ENCODE measurements at regions not wholly inside any gene's neighbourhood (a gene's known extent, or its start where the extent isn't known, plus 50 kb on each side); places are given as distances from the start of the nearest gene placed in this dataset.

- H3K36me3 Mint-ChIP-seq (ENCODE audit: low read depth) = no peaks in the 10 kb centered on the region
- ChIA-PET POLR2A (no interaction called here), CTCF (no interaction called here)
- H3K4me3 Mint-ChIP-seq = no peak overlapping the region
- no peak for DNase-seq
- H3K27me3 Mint-ChIP-seq (ENCODE audit: low read depth) = no peaks in the 10 kb centered on the region
- no peak overlapping the region for H3K27ac Mint-ChIP-seq
- ATAC-seq = no peak
- peaks cover 5% of the 10 kb centered on the region for H3K9me3 Mint-ChIP-seq (ENCODE audit: insufficient read depth)
- no peaks in the 10 kb centered on the region for H3K4me1 Mint-ChIP-seq (ENCODE audit: low read depth)
These were observed 119.4 kb upstream of the MEOX2 start for GRCh38 chr7:15805891-15806290.

- POLR2A ChIA-PET = interaction anchor here (0.6 kb wide), 1 partner anchor 820 kb away, joined by 3 read pairs; no protein-coding TSS in a partner anchor
- DNase-seq (no peak), ATAC-seq (no peak)
- Mint-ChIP-seq H3K27ac (no peak overlapping the region), H3K4me3 (no peak overlapping the region), H3K4me1 (ENCODE audit: low read depth) (no peaks in the 10 kb centered on the region), H3K9me3 (ENCODE audit: insufficient read depth) (peaks cover 9% of the 10 kb centered on the region), H3K27me3 (ENCODE audit: low read depth) (no peaks in the 10 kb centered on the region), H3K36me3 (ENCODE audit: low read depth) (no peaks in the 10 kb centered on the region)
- CTCF ChIA-PET = no interaction called here
These were observed 115.9 kb upstream of the MEOX2 start for GRCh38 chr7:15802425-15802824.

GRCh38 chr7:15801551-15801950 lies 115.1 kb upstream of the MEOX2 start:
- H3K27me3 Mint-ChIP-seq (ENCODE audit: low read depth) = no peaks in the 10 kb centered on the region
- POLR2A ChIA-PET = interaction anchor here (0.6 kb wide), 1 partner anchor 821 kb away, joined by 3 read pairs; no protein-coding TSS in a partner anchor
- no peaks in the 10 kb centered on the region for H3K36me3 Mint-ChIP-seq (ENCODE audit: low read depth)
- H3K9me3 Mint-ChIP-seq (ENCODE audit: insufficient read depth) = peaks cover 9% of the 10 kb centered on the region
- CTCF ChIA-PET = no interaction called here
- DNase-seq = no peak
- no peak for ATAC-seq
- no peaks in the 10 kb centered on the region for H3K4me1 Mint-ChIP-seq (ENCODE audit: low read depth)
- H3K4me3 Mint-ChIP-seq = no peak overlapping the region
- no peak overlapping the region for H3K27ac Mint-ChIP-seq

- H3K27ac Mint-ChIP-seq = no peak overlapping the region
- ChIA-PET CTCF (no interaction called here), POLR2A (no interaction called here)
- H3K36me3 Mint-ChIP-seq (ENCODE audit: low read depth) = no peaks in the 10 kb centered on the region
- H3K4me3 Mint-ChIP-seq = no peak overlapping the region
- H3K27me3 Mint-ChIP-seq (ENCODE audit: low read depth) = no peaks in the 10 kb centered on the region
- ATAC-seq (no peak), DNase-seq (no peak)
- peaks cover 8% of the 10 kb centered on the region for H3K9me3 Mint-ChIP-seq (ENCODE audit: insufficient read depth)
- no peaks in the 10 kb centered on the region for H3K4me1 Mint-ChIP-seq (ENCODE audit: low read depth)
These were observed 114.6 kb upstream of the MEOX2 start for GRCh38 chr7:15801041-15801440.

- H3K9me3 Mint-ChIP-seq (ENCODE audit: insufficient read depth) = peaks cover 5% of the 10 kb centered on the region
- H3K4me1 Mint-ChIP-seq (ENCODE audit: low read depth) = no peaks in the 10 kb centered on the region
- H3K36me3 Mint-ChIP-seq (ENCODE audit: low read depth) = no peaks in the 10 kb centered on the region
- ChIA-PET CTCF (no interaction called here), POLR2A (no interaction called here)
- H3K4me3 Mint-ChIP-seq = no peak overlapping the region
- no peak for DNase-seq
- ATAC-seq = no peak
- no peak overlapping the region for H3K27ac Mint-ChIP-seq
- H3K27me3 Mint-ChIP-seq (ENCODE audit: low read depth) = no peaks in the 10 kb centered on the region
These were observed 111.6 kb upstream of the MEOX2 start for GRCh38 chr7:15798081-15798480.

GRCh38 chr7:15795393-15795792 lies 108.9 kb upstream of the MEOX2 start:
- H3K4me3 Mint-ChIP-seq = no peak overlapping the region
- no peak for ATAC-seq
- POLR2A ChIA-PET = no interaction called here

GRCh38 chr7:15794801-15795200 lies 108.3 kb upstream of the MEOX2 start:
- ATAC-seq (no peak), DNase-seq (no peak)
- Mint-ChIP-seq H3K27ac (no peak overlapping the region), H3K36me3 (ENCODE audit: low read depth) (no peaks in the 10 kb centered on the region), H3K4me1 (ENCODE audit: low read depth) (no peaks in the 10 kb centered on the region), H3K9me3 (ENCODE audit: insufficient read depth) (peaks cover 6% of the 10 kb centered on the region), H3K4me3 (no peak overlapping the region), H3K27me3 (ENCODE audit: low read depth) (no peaks in the 10 kb centered on the region)
- POLR2A ChIA-PET = no interaction called here
- CTCF ChIA-PET = no interaction called here

More at GRCh38 chr7:15795393-15795792, 108.9 kb upstream of the MEOX2 start:
- no peak overlapping the region for H3K27ac Mint-ChIP-seq
- H3K9me3 Mint-ChIP-seq (ENCODE audit: insufficient read depth) = peaks cover 8% of the 10 kb centered on the region
- CTCF ChIA-PET = no interaction called here
- no peaks in the 10 kb centered on the region for H3K4me1 Mint-ChIP-seq (ENCODE audit: low read depth)
- no peak for DNase-seq
- H3K36me3 Mint-ChIP-seq (ENCODE audit: low read depth) = no peaks in the 10 kb centered on the region
- no peaks in the 10 kb centered on the region for H3K27me3 Mint-ChIP-seq (ENCODE audit: low read depth)

- POLR2A ChIA-PET = no interaction called here
These were observed 98.2 kb upstream of the MEOX2 start for GRCh38 chr7:15784694-15785030.

GRCh38 chr7:15783987-15784693 lies 97.7 kb upstream of the MEOX2 start:
- DNase-seq (no peak), ATAC-seq (no peak)
- Mint-ChIP-seq H3K9me3 (ENCODE audit: insufficient read depth) (peaks cover 4% of the 10 kb centered on the region), H3K36me3 (ENCODE audit: low read depth) (no peaks in the 10 kb centered on the region), H3K4me1 (ENCODE audit: low read depth) (no peaks in the 10 kb centered on the region), H3K27ac (no peak overlapping the region), H3K4me3 (no peak overlapping the region), H3K27me3 (ENCODE audit: low read depth) (no peaks in the 10 kb centered on the region)
- POLR2A ChIA-PET = no interaction called here
- CTCF ChIA-PET = no interaction called here

More at GRCh38 chr7:15784694-15785030, 98.2 kb upstream of the MEOX2 start:
- Mint-ChIP-seq H3K9me3 (ENCODE audit: insufficient read depth) (peaks cover 4% of the 10 kb centered on the region), H3K4me3 (no peak overlapping the region), H3K4me1 (ENCODE audit: low read depth) (no peaks in the 10 kb centered on the region), H3K27me3 (ENCODE audit: low read depth) (no peaks in the 10 kb centered on the region), H3K27ac (no peak overlapping the region), H3K36me3 (ENCODE audit: low read depth) (no peaks in the 10 kb centered on the region)
- CTCF ChIA-PET = no interaction called here
- ATAC-seq (no peak), DNase-seq (no peak)

- H3K4me3 Mint-ChIP-seq = no peak overlapping the region
- no peak for ATAC-seq
- no peaks in the 10 kb centered on the region for H3K27me3 Mint-ChIP-seq (ENCODE audit: low read depth)
- H3K4me1 Mint-ChIP-seq (ENCODE audit: low read depth) = no peaks in the 10 kb centered on the region
- H3K36me3 Mint-ChIP-seq (ENCODE audit: low read depth) = no peaks in the 10 kb centered on the region
- H3K9me3 Mint-ChIP-seq (ENCODE audit: insufficient read depth) = no peaks in the 10 kb centered on the region
- POLR2A ChIA-PET = no interaction called here
- H3K27ac Mint-ChIP-seq = no peak overlapping the region
- DNase-seq = no peak
- CTCF ChIA-PET = no interaction called here
These were observed 96.2 kb upstream of the MEOX2 start for GRCh38 chr7:15782656-15783055.

- H3K27me3 Mint-ChIP-seq (ENCODE audit: low read depth) = no peaks in the 10 kb centered on the region
- H3K36me3 Mint-ChIP-seq (ENCODE audit: low read depth) = no peaks in the 10 kb centered on the region
- ChIA-PET CTCF (no interaction called here), POLR2A (no interaction called here)
- no peaks in the 10 kb centered on the region for H3K4me1 Mint-ChIP-seq (ENCODE audit: low read depth)
- no peak overlapping the region for H3K4me3 Mint-ChIP-seq
- ATAC-seq (no peak), DNase-seq (no peak)
- no peaks in the 10 kb centered on the region for H3K9me3 Mint-ChIP-seq (ENCODE audit: insufficient read depth)
- no peak overlapping the region for H3K27ac Mint-ChIP-seq
These were observed 95.5 kb upstream of the MEOX2 start for GRCh38 chr7:15781944-15782343.

- Mint-ChIP-seq H3K36me3 (ENCODE audit: low read depth) (no peaks in the 10 kb centered on the region), H3K4me1 (ENCODE audit: low read depth) (no peaks in the 10 kb centered on the region), H3K27me3 (ENCODE audit: low read depth) (no peaks in the 10 kb centered on the region), H3K4me3 (no peak overlapping the region), H3K27ac (no peak overlapping the region), H3K9me3 (ENCODE audit: insufficient read depth) (no peaks in the 10 kb centered on the region)
- ChIA-PET POLR2A (no interaction called here), CTCF (no interaction called here)
- DNase-seq = no peak
- ATAC-seq = no peak
These were observed 93.8 kb upstream of the MEOX2 start for GRCh38 chr7:15780271-15780670.

GRCh38 chr7:15778191-15778590 lies 91.7 kb upstream of the MEOX2 start:
- DNase-seq (no peak), ATAC-seq (no peak)
- Mint-ChIP-seq H3K4me3 (no peak overlapping the region), H3K36me3 (ENCODE audit: low read depth) (no peaks in the 10 kb centered on the region), H3K9me3 (ENCODE audit: insufficient read depth) (peaks cover 6% of the 10 kb centered on the region), H3K4me1 (ENCODE audit: low read depth) (no peaks in the 10 kb centered on the region), H3K27ac (no peak overlapping the region), H3K27me3 (ENCODE audit: low read depth) (no peaks in the 10 kb centered on the region)
- CTCF ChIA-PET = no interaction called here
- POLR2A ChIA-PET = no interaction called here

All from activated CD8-positive, alpha-beta T cell treated with anti-CD3 and anti-CD28 coated beads, Interleukin-2, amount 10 ng/mL, durations not matched to agents 7 days and 5 days (primary cell).